Stimulated activated CD4-positive, alpha-beta T cell treated with anti-CD3 and anti-CD28 coated beads, Interleukin-2, amount 100 ng/mL, for 24 hours (primary cell): ENCODE measurements at regions not wholly inside any gene's neighbourhood (a gene's known extent, or its start where the extent isn't known, plus 50 kb on each side); places are given as distances from the start of the nearest gene placed in this dataset.
A peak's percentile ranks its signal among the peaks of the same experiment; 100 is the strongest.
"Not testable (repeated sequence)": the region's sequence is repeated elsewhere in the genome, so short reads cannot be mapped to it uniquely, and the experiment has no call there.

Experiments
- DNase-seq, 2 donors: peaks; one replicate each; pipeline ENCODE4 v3.0.0-alpha.2; 2020

- DNase-seq, result no peak
Measured at GRCh38 chr1:222865718-222866117, 50.9 kb downstream of the DISP1 start.

- DNase-seq, result no peak
Measured at GRCh38 chr1:222867316-222867715, 52.5 kb downstream of the DISP1 start.

- no peak for DNase-seq
Measured at GRCh38 chr1:222876182-222876581, 61.3 kb downstream of the DISP1 start.

GRCh38 chr1:222877854-222878253 is 63.0 kb downstream of the DISP1 start:
- no peak for DNase-seq

GRCh38 chr1:222880587-222880986 is 65.7 kb downstream of the DISP1 start:
- peak; percentile 20 to 27 for DNase-seq

- no peak for DNase-seq
Measured at GRCh38 chr1:222886194-222886854, 71.5 kb downstream of the DISP1 start.

- no peak for DNase-seq
Measured at GRCh38 chr1:222886878-222887351, 72.1 kb downstream of the DISP1 start.

GRCh38 chr1:222889440-222889839 is 74.6 kb downstream of the DISP1 start:
- DNase-seq, result no peak

GRCh38 chr1:222890716-222891115 is 75.9 kb downstream of the DISP1 start:
- no peak for DNase-seq

GRCh38 chr1:222891578-222891977 is 76.7 kb downstream of the DISP1 start:
- no peak for DNase-seq

- DNase-seq, result no peak
Measured at GRCh38 chr1:222892137-222892769, 77.4 kb downstream of the DISP1 start.

GRCh38 chr1:222893255-222893654 is 78.4 kb downstream of the DISP1 start:
- no peak for DNase-seq

- no peak for DNase-seq
Measured at GRCh38 chr1:222894331-222894730, 79.5 kb downstream of the DISP1 start.

GRCh38 chr1:222896630-222897526 is 82.0 kb downstream of the DISP1 start:
- DNase-seq, result no peak

GRCh38 chr1:222897527-222898190 is 82.8 kb downstream of the DISP1 start:
- no peak for DNase-seq

GRCh38 chr1:222898191-222898527 is 83.3 kb downstream of the DISP1 start:
- DNase-seq, result no peak

GRCh38 chr1:222899471-222899870 is 84.6 kb downstream of the DISP1 start:
- DNase-seq, result no peak

- DNase-seq, result no peak
Measured at GRCh38 chr1:222904451-222904850, 89.6 kb downstream of the DISP1 start.

- no peak for DNase-seq
Measured at GRCh38 chr1:222905151-222905550, 90.3 kb downstream of the DISP1 start.

GRCh38 chr1:222906271-222906739 is 91.5 kb downstream of the DISP1 start:
- not testable (repeated sequence) for DNase-seq

- DNase-seq, result no peak
Measured at GRCh38 chr1:222909586-222909985, 94.7 kb downstream of the DISP1 start.

- no peak for DNase-seq
Measured at GRCh38 chr1:222910699-222911098, 95.9 kb downstream of the DISP1 start.

GRCh38 chr1:222911866-222912265 is 97.0 kb downstream of the DISP1 start:
- no peak for DNase-seq
